Muscle layer of colon (tissue), 2 donors: ENCODE measurements at regions not wholly inside any gene's neighbourhood (a gene's known extent, or its start where the extent isn't known, plus 50 kb on each side); places are given as distances from the start of the nearest gene placed in this dataset.

ENCODE experiments used
- H3K27ac ChIP-seq: one replicate; pipeline ENCODE4 v1.7.0; 2013; ENCODE audit warnings: low read depth, mild to moderate bottlenecking, low read length, moderate library complexity
- H3K27me3 ChIP-seq, 2 donors: one replicate each; pipeline ENCODE4 v1.7.0; 2013; ENCODE audit warnings: low read length in 2 of 2, mild to moderate bottlenecking in 2 of 2; ENCODE audit not compliant: insufficient read depth in 2 of 2, control insufficient read depth in 1 of 2
- H3K36me3 ChIP-seq: one replicate; pipeline ENCODE4 v1.7.0; 2013; ENCODE audit warnings: mild to moderate bottlenecking, low read length; ENCODE audit not compliant: insufficient read depth
- H3K4me1 ChIP-seq: one replicate; pipeline ENCODE4 v1.7.0; 2013; ENCODE audit warnings: mild to moderate bottlenecking, low read length; ENCODE audit not compliant: insufficient read depth
- H3K4me3 ChIP-seq, 2 donors: one replicate each; pipeline ENCODE4 v1.7.0; 2013; ENCODE audit warnings: low read length in 2 of 2, low read depth in 1 of 2, mild to moderate bottlenecking in 1 of 2, moderate library complexity in 1 of 2
- H3K9ac ChIP-seq: one replicate; pipeline ENCODE4 v1.7.0; 2013; ENCODE audit warnings: low read length
- H3K9me3 ChIP-seq: one replicate; pipeline ENCODE4 v1.7.0; 2013; ENCODE audit warnings: mild to moderate bottlenecking, low read length
- donor health status: abdominal sarcoma.
- donor health status: Adenocarcinoma of cecum.

DNA sequence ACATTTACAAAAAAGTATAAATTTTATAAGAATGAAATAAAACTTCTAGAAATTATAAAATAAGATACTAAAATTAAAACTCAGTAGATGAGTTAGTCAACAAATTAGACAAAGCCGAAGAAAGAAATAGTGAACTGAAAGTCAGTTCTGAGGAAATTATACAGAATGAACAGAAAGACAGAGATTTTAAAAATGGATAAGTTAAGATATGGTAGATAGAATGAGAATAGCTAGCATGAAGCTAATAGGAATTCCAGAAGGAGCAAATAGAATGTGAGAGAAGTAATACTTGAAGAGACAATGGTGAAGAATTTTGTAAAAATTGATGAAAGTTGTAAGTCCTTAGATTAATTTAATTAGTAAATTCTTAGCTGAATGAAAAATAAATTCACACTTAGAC is 430.4 kb upstream of the RUNX1 start:
- no peak overlapping the region for H3K4me3 ChIP-seq
- H3K36me3 ChIP-seq: no peaks in the 10 kb centered on the region
- H3K27ac ChIP-seq: no peak overlapping the region
- no peaks in the 10 kb centered on the region for H3K9me3 ChIP-seq
- H3K9ac ChIP-seq: no peak overlapping the region
- peaks cover 6% of the 10 kb centered on the region for H3K4me1 ChIP-seq
- H3K27me3 ChIP-seq: no peaks in the 10 kb centered on the region

DNA sequence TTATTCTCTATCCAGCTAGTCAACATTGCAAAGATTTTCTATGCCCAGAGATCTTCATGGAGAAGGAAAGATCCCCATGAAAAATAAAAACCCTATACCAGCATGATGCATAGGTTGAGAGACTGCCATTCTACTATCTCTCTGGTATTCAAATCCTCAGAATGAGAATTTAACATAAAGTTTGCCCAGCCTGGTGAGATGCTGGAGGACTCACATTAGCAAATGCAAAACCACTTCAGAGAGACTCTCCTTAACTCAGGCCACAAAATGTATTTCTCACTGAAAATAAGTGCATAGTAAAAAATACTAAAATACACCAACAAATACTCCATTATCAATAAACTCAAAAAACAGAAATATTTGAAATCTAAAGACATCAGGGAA is 430.0 kb upstream of the RUNX1 start:
- H3K27ac ChIP-seq: no peak overlapping the region
- H3K4me1 ChIP-seq: peaks cover 6% of the 10 kb centered on the region
- H3K4me3 ChIP-seq: no peak overlapping the region
- H3K9me3 ChIP-seq: no peaks in the 10 kb centered on the region
- no peaks in the 10 kb centered on the region for H3K36me3 ChIP-seq
- no peak overlapping the region for H3K9ac ChIP-seq
- H3K27me3 ChIP-seq: no peaks in the 10 kb centered on the region

GRCh38 chr21:35478161-35479064 is 429.3 kb upstream of the RUNX1 start:
- Histone ChIP-seq H3K9me3 (no peaks in the 10 kb centered on the region), H3K27me3 (no peaks in the 10 kb centered on the region), H3K4me1 (peaks cover 6% of the 10 kb centered on the region), H3K9ac (no peak overlapping the region), H3K36me3 (no peaks in the 10 kb centered on the region), H3K4me3 (no peak overlapping the region), H3K27ac (no peak overlapping the region)

- H3K9ac ChIP-seq: no peak overlapping the region
- no peaks in the 10 kb centered on the region for H3K9me3 ChIP-seq
- H3K36me3 ChIP-seq: no peaks in the 10 kb centered on the region
- H3K4me3 ChIP-seq: no peak overlapping the region
- H3K27me3 ChIP-seq: no peaks in the 10 kb centered on the region
- H3K4me1 ChIP-seq: peaks cover 6% of the 10 kb centered on the region
- H3K27ac ChIP-seq: no peak overlapping the region
Observed at GRCh38 chr21:35477622-35478021, 428.5 kb upstream of the RUNX1 start.

GRCh38 chr21:35476621-35477395 is 427.7 kb upstream of the RUNX1 start:
- no peak overlapping the region for H3K27ac ChIP-seq
- no peaks in the 10 kb centered on the region for H3K9me3 ChIP-seq
- H3K4me1 ChIP-seq: peaks cover 6% of the 10 kb centered on the region
- no peaks in the 10 kb centered on the region for H3K27me3 ChIP-seq
- no peak overlapping the region for H3K4me3 ChIP-seq
- H3K36me3 ChIP-seq: no peaks in the 10 kb centered on the region
- no peak overlapping the region for H3K9ac ChIP-seq

- H3K9ac ChIP-seq: no peak overlapping the region
- H3K4me3 ChIP-seq: no peak overlapping the region
- no peaks in the 10 kb centered on the region for H3K36me3 ChIP-seq
- no peaks in the 10 kb centered on the region for H3K9me3 ChIP-seq
- H3K4me1 ChIP-seq: peaks cover 6% of the 10 kb centered on the region
- no peaks in the 10 kb centered on the region for H3K27me3 ChIP-seq
- no peak overlapping the region for H3K27ac ChIP-seq
Observed at GRCh38 chr21:35475762-35476161, 426.7 kb upstream of the RUNX1 start.

DNA sequence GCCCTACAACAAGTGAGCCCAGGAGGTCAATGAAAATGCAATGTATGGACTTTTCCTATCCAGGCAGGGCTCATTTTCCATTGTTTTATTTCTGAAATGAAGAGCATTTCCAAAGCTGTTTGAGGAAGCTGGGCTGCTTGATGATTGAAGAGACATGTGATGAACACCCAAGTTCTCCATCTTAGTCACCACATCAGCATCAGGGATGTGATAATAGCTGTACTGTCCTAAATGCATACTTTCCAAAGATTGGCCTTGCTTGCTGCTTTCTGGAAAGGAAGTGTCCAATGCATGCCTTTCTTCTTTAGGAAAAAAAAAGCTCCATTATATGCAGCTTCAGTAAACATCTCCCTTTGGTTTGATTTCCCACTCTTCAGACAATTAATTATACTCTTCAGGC is 425.9 kb upstream of the RUNX1 start:
- Histone ChIP-seq H3K4me1 (peaks cover 6% of the 10 kb centered on the region), H3K9me3 (no peaks in the 10 kb centered on the region), H3K4me3 (no peak overlapping the region), H3K36me3 (no peaks in the 10 kb centered on the region), H3K9ac (no peak overlapping the region), H3K27me3 (no peaks in the 10 kb centered on the region), H3K27ac (no peak overlapping the region)

DNA sequence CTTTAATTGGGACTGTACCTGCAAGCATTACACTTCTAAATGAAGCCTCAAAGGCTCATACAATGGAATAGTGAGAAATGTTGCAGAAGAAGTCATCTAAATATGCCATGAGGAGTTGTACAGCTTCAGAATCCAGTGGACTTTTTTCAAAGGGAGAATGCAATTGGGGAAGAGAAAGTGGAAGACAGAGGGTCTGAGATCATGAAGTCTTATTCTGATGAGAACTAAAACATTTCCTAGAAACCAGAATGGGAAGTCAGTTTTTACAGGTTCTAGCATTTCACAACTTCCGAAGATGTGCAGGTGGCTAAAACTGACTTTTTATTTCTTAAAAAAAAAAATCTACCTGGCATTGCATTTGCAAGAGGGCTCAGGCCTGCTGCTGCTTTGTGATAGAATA is 424.4 kb upstream of the RUNX1 start:
- H3K27me3 ChIP-seq: no peaks in the 10 kb centered on the region
- H3K4me1 ChIP-seq: peaks cover 6% of the 10 kb centered on the region
- H3K27ac ChIP-seq: no peak overlapping the region
- H3K9me3 ChIP-seq: no peaks in the 10 kb centered on the region
- no peaks in the 10 kb centered on the region for H3K36me3 ChIP-seq
- no peak overlapping the region for H3K9ac ChIP-seq
- H3K4me3 ChIP-seq: no peak overlapping the region

DNA sequence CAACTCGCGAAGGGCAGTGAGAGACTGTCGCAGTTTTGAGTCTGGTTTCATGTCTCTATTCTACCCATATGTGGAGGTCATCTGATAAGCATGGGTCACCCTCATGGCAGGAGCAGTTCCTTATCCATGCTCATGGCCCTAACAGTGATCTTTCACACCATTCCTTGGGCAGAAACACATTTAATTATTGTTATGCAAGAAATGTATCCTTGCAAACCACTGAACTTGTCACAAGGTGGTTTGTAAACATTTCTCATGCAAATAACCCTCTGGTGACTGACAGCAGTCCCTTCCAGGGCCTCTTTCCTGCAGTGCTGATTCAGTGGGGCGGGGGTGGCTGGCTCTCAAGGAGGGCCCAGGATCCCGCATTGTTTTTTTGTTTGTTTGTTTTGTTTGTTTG is 421.4 kb upstream of the RUNX1 start:
- Histone ChIP-seq H3K9ac (no peak overlapping the region), H3K9me3 (no peaks in the 10 kb centered on the region), H3K27ac (no peak overlapping the region), H3K4me1 (no peaks in the 10 kb centered on the region), H3K36me3 (no peaks in the 10 kb centered on the region), H3K27me3 (no peaks in the 10 kb centered on the region), H3K4me3 (no peak overlapping the region)

- no peaks in the 10 kb centered on the region for H3K4me1 ChIP-seq
- H3K4me3 ChIP-seq: no peak overlapping the region
- no peaks in the 10 kb centered on the region for H3K9me3 ChIP-seq
- H3K27ac ChIP-seq: no peak overlapping the region
- no peaks in the 10 kb centered on the region for H3K36me3 ChIP-seq
- no peak overlapping the region for H3K9ac ChIP-seq
- no peaks in the 10 kb centered on the region for H3K27me3 ChIP-seq
Observed at GRCh38 chr21:35469498-35469897, 420.4 kb upstream of the RUNX1 start.

- Histone ChIP-seq H3K27me3 (no peaks in the 10 kb centered on the region), H3K4me3 (no peak overlapping the region), H3K9me3 (no peaks in the 10 kb centered on the region), H3K9ac (no peak overlapping the region), H3K4me1 (no peaks in the 10 kb centered on the region), H3K36me3 (no peaks in the 10 kb centered on the region), H3K27ac (no peak overlapping the region)
Observed at GRCh38 chr21:35468991-35469390, 419.9 kb upstream of the RUNX1 start.
